ENCODE measurements at regions not wholly inside any gene's neighbourhood (a gene's known extent, or its start where the extent isn't known, plus 50 kb on each side); places are given as distances from the start of the nearest gene placed in this dataset.

DNA sequence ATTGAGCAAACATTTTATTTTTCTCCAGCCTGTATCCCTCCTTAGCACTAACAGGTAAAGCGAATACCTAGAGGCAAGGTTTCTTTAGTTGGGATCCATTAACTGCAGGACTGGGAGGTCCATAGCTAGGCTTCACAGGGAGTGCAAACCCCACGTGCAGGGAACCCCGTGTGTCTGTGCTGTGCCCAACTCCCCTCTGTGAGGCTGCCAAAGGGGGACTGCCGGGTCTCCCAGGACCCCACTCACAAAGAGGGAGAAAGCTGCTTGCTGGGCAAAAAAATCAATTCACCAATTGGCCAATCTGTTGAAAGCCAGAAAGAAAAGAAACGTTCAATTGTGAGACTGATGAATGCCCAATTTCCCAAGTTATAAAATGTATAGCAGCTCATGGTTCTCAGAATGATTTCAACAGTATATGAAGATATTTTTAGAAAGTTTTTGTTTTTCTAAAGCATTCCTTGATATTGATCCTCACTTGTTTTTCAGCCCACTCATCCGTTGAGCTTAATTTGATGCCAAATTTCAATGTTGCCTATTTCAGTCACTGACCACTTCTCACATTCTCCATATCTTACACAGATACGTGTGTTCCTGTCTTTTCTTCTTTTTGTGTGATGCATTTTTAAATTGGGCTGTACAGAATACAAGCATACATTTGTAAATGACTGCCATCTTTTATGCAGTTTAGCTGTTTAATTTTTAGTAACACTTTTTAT lies 202.7 kb upstream of the PRSS58 start:
- TF ChIP-seq, protein P1, sequence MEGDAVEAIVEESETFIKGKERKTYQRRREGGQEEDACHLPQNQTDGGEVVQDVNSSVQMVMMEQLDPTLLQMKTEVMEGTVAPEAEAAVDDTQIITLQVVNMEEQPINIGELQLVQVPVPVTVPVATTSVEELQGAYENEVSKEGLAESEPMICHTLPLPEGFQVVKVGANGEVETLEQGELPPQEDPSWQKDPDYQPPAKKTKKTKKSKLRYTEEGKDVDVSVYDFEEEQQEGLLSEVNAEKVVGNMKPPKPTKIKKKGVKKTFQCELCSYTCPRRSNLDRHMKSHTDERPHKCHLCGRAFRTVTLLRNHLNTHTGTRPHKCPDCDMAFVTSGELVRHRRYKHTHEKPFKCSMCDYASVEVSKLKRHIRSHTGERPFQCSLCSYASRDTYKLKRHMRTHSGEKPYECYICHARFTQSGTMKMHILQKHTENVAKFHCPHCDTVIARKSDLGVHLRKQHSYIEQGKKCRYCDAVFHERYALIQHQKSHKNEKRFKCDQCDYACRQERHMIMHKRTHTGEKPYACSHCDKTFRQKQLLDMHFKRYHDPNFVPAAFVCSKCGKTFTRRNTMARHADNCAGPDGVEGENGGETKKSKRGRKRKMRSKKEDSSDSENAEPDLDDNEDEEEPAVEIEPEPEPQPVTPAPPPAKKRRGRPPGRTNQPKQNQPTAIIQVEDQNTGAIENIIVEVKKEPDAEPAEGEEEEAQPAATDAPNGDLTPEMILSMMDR (IDR thresholded peaks at IDR 0.05), result no peak
- no peak for TF ChIP-seq POLR2AphosphoS5 (IDR thresholded peaks at IDR 0.05)
- TF ChIP-seq POLR2A (IDR thresholded peaks at IDR 0.05), result no peak
